ENCODE measurements at regions not wholly inside any gene's neighbourhood (a gene's known extent, or its start where the extent isn't known, plus 50 kb on each side); places are given as distances from the start of the nearest gene placed in this dataset.
"Not testable (repeated sequence)": the region's sequence is repeated elsewhere in the genome, so short reads cannot be mapped to it uniquely, and the experiment has no call there.

GRCh38 chr2:150370561-150370960 is 116.9 kb downstream of the RND3 start:
- DNase-seq = no peak

- no peak for DNase-seq
These were observed 117.6 kb downstream of the RND3 start for GRCh38 chr2:150369862-150370261.

- no peak for DNase-seq
These were observed 129.0 kb downstream of the RND3 start for GRCh38 chr2:150358468-150358807.

- no peak for DNase-seq
These were observed 129.5 kb downstream of the RND3 start for GRCh38 chr2:150357770-150358467.

GRCh38 chr2:150355440-150355839 is 132.0 kb downstream of the RND3 start:
- no peak for DNase-seq

- no peak for DNase-seq
These were observed 134.1 kb downstream of the RND3 start for GRCh38 chr2:150353376-150353775.

- DNase-seq = no peak
These were observed 135.5 kb downstream of the RND3 start for GRCh38 chr2:150351922-150352321.

GRCh38 chr2:150350500-150350899 is 137.0 kb downstream of the RND3 start:
- DNase-seq = no peak

- no peak for DNase-seq
These were observed 140.7 kb downstream of the RND3 start for GRCh38 chr2:150346806-150347205.

- DNase-seq = no peak
These were observed 145.3 kb downstream of the RND3 start for GRCh38 chr2:150341982-150342680.

- peak; percentile 85 for DNase-seq
These were observed 147.5 kb downstream of the RND3 start for GRCh38 chr2:150339951-150340350.

GRCh38 chr2:150339282-150339681 is 148.2 kb downstream of the RND3 start:
- DNase-seq = no peak

- no peak for DNase-seq
These were observed 151.9 kb downstream of the RND3 start for GRCh38 chr2:150335596-150335995.

GRCh38 chr2:150332383-150332782 is 155.1 kb downstream of the RND3 start:
- DNase-seq = no peak

- no peak for DNase-seq
These were observed 159.6 kb downstream of the RND3 start for GRCh38 chr2:150327564-150328489.

GRCh38 chr2:150325656-150326314 is 161.7 kb downstream of the RND3 start:
- no peak for DNase-seq

- DNase-seq = not testable (repeated sequence)
These were observed 164.4 kb downstream of the RND3 start for GRCh38 chr2:150323071-150323470.

GRCh38 chr2:150320608-150321007 is 166.9 kb downstream of the RND3 start:
- no peak for DNase-seq

- DNase-seq = no peak
These were observed 167.6 kb downstream of the RND3 start for GRCh38 chr2:150319658-150320555.

- no peak for DNase-seq
These were observed 168.4 kb downstream of the RND3 start for GRCh38 chr2:150319085-150319484.

GRCh38 chr2:150312271-150312670 is 175.2 kb downstream of the RND3 start:
- no peak for DNase-seq
